Stomach (tissue), 8 donors: ENCODE measurements at regions not wholly inside any gene's neighbourhood (a gene's known extent, or its start where the extent isn't known, plus 50 kb on each side); places are given as distances from the start of the nearest gene placed in this dataset.

Experiments used
- DNase-seq, 2 donors: peaks; one replicate each; pipeline versions ENCODE4 v3.0.0 to v3.0.0-alpha.2; 2013 to 2019
- H3K27ac ChIP-seq, 5 donors: fragments of 200-600 bp in 4 of 5; sonication (generic) in 4 of 5; one replicate each; pipeline ENCODE4 v1.5.1; 2013 to 2019; ENCODE audit warnings: mild to moderate bottlenecking in 1 of 5, moderate library complexity in 1 of 5
- H3K27me3 ChIP-seq, 3 donors: fragments of 200-600 bp; sonication (generic); one replicate each; pipeline ENCODE4 v1.5.1; 2017 to 2019; ENCODE audit warnings: mixed run types in 1 of 3
- H3K36me3 ChIP-seq, 4 donors: fragments of 200-600 bp; sonication (generic); 1 replicate in 3 of 4; 2 replicates in 1 of 4; pipeline ENCODE4 v1.5.1; 2016 to 2019
- H3K4me1 ChIP-seq, 4 donors: fragments of 200-600 bp; sonication (generic); one replicate each; pipeline ENCODE4 v1.5.1; 2016 to 2019
- H3K4me3 ChIP-seq, 4 donors: fragments of 200-600 bp; sonication (generic) in 3 of 4; one replicate each; pipeline ENCODE4 v1.5.1; 2016 to 2019; ENCODE audit warnings: mild to moderate bottlenecking in 1 of 4
- H3K9me3 ChIP-seq, 4 donors: fragments of 200-600 bp; sonication (generic); one replicate each; pipeline ENCODE4 v1.5.1; 2016 to 2019
- EP300 ChIP-seq: sonication (generic); formaldehyde crosslinking; IDR thresholded peaks from one replicate; pipeline ENCODE4 v1.6.1; 2017; ENCODE audit warnings: antibody characterized with exemption
- POLR2A ChIP-seq, 4 donors: fragments of 450-650 bp; IDR thresholded peaks; one replicate each; pipeline ENCODE4 v1.6.1; 2016; ENCODE audit warnings: antibody characterized with exemption in 4 of 4, control low read depth in 2 of 4, mild to moderate bottlenecking in 1 of 4, moderate library complexity in 1 of 4
- POLR2AphosphoS5 ChIP-seq, 3 donors: sonication (generic); formaldehyde crosslinking; IDR thresholded peaks; one replicate each; pipeline ENCODE4 v1.6.1; 2016; ENCODE audit warnings: antibody characterized with exemption in 3 of 3
- WGBS, 5 donors: extraction: QIAGEN DNeasy Blood & Tissue Kit in 3 of 5; methylation state at CpG; one replicate each; pipeline versions ENCODE4 v1.1.5 to v1.1.7; 2013 to 2018; 5-methylcytosine and 5-hydroxymethylcytosine counted together
- intact Hi-C: fragments of 100-400 bp; cut with DNase I; formaldehyde crosslinking; loops from one replicate; pipeline ENCODE4 v1.15.1; 2023; ENCODE audit warnings: low total_unique reads
- TF ChIP-seq, protein P1 (sequence below), 7 experiments: fragments of 450-650 bp in 4 of 7; fragments of 200-600 bp in 3 of 7; sonication (generic) in 3 of 7; IDR thresholded peaks; one replicate each; pipeline ENCODE4 v1.5.1; 2016 to 2019; ENCODE audit warnings: antibody characterized with exemption in 7 of 7, control low read depth in 2 of 7, mild to moderate bottlenecking in 1 of 7
- donor health status: healthy with polysubstance abuse.
- donor health status: Bipolar disorder and iron deficiency.
- donor health status: healthy.

DNA sequence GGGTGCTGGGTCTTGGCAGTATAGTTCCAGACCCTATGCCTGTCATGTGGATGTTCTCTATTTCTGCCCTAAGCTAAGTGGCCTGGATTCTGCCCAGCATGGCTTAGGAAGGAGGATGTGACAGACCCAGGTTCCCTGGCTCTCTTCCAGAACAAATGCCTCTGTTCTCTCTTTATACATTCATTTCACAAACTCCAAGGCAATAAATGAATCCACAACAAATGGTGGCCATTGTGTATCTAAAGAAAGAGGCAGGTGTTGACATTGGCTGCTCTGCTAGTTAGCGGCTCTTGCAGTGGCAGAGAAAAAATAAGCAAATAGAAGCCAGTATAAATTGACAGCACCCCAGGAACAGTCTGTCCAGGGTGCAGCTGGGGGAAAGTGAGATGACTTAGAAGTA lies 298.6 kb downstream of the SUCLG1 start:
- intact Hi-C loops = no loop called here
- WGBS, 5 donors = 23 to 63% (median 38%) methylated on average over 1 of the region's 1 CpG
- Histone ChIP-seq H3K4me3 (no peak overlapping the region), H3K27ac (no peak overlapping the region), H3K36me3 (no peaks in the 10 kb centered on the region), H3K9me3 (no peaks in the 10 kb centered on the region), H3K27me3 (no peaks in the 10 kb centered on the region), H3K4me1 (no peaks in the 10 kb centered on the region)
- no peak for TF ChIP-seq POLR2A (IDR thresholded peaks at IDR 0.05)
- TF ChIP-seq, protein P1, sequence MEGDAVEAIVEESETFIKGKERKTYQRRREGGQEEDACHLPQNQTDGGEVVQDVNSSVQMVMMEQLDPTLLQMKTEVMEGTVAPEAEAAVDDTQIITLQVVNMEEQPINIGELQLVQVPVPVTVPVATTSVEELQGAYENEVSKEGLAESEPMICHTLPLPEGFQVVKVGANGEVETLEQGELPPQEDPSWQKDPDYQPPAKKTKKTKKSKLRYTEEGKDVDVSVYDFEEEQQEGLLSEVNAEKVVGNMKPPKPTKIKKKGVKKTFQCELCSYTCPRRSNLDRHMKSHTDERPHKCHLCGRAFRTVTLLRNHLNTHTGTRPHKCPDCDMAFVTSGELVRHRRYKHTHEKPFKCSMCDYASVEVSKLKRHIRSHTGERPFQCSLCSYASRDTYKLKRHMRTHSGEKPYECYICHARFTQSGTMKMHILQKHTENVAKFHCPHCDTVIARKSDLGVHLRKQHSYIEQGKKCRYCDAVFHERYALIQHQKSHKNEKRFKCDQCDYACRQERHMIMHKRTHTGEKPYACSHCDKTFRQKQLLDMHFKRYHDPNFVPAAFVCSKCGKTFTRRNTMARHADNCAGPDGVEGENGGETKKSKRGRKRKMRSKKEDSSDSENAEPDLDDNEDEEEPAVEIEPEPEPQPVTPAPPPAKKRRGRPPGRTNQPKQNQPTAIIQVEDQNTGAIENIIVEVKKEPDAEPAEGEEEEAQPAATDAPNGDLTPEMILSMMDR (IDR thresholded peaks at IDR 0.05) = no peak
- TF ChIP-seq EP300 = no peak
- TF ChIP-seq POLR2AphosphoS5 (IDR thresholded peaks at IDR 0.05) = no peak
- peak in 1 of 2 donors; percentile 4 for DNase-seq

DNA sequence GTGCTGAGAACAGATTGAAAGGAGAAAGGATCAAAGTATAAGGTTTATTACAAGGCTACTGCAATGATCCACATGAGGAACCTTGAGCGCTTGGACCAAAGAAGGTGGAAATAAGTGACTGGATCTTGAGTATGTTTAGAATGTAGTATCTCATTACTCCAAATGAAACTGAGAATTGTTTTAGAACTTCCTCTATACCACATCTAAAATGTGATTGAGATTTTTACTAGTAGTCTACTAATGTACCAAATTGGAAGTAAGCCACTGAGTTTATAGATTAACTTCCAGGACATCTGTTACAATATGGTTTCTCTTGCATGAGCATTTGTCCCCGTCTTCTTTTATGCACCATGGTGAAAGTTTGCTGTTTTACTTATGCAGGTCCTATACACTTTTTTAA lies 300.5 kb downstream of the SUCLG1 start:
- no peak for TF ChIP-seq EP300
- TF ChIP-seq, protein P1 (IDR thresholded peaks at IDR 0.05) = no peak
- TF ChIP-seq POLR2AphosphoS5 (IDR thresholded peaks at IDR 0.05) = no peak
- no peak for TF ChIP-seq POLR2A (IDR thresholded peaks at IDR 0.05)
- Histone ChIP-seq H3K4me3 (no peak overlapping the region), H3K36me3 (no peaks in the 10 kb centered on the region), H3K27me3 (no peaks in the 10 kb centered on the region), H3K9me3 (no peaks in the 10 kb centered on the region), H3K27ac (no peak overlapping the region), H3K4me1 (no peaks in the 10 kb centered on the region)
- 78 to 93% (median 87%) methylated on average over 2 of the region's 2 CpGs for WGBS, 5 donors
- DNase-seq = no peak
- intact Hi-C loops = no loop called here

DNA sequence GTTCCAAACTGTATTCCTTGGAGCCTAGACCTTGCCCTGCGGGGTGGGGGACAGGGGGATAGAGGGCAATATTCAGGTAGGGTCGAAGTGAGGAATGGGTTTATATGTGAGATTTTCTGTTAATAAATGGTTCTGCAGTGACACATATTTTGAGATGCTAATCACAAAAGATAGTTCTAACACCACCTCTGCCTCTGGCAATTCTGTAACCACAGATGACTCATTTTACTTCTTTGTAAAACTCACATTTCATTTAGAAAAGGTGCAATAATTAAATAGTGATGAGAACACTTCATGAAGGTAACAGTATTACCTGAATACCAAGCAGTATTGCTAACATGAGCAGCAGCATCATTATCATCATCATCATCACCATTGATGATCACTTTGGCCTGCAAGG lies 306.6 kb downstream of the SUCLG1 start:
- no peaks in the 10 kb centered on the region for H3K9me3 ChIP-seq
- H3K27me3 ChIP-seq = no peaks in the 10 kb centered on the region
- H3K27ac ChIP-seq = no peak overlapping the region
- H3K4me1 ChIP-seq = no peaks in the 10 kb centered on the region
- no peaks in the 10 kb centered on the region for H3K36me3 ChIP-seq
- intact Hi-C loops = no loop called here
- no peak for DNase-seq
- 58 to 82% (median 66%) methylated on average over 2 of the region's 2 CpGs for WGBS, 5 donors
- TF ChIP-seq POLR2A (IDR thresholded peaks at IDR 0.05) (no peak), EP300 (no peak), POLR2AphosphoS5 (IDR thresholded peaks at IDR 0.05) (no peak)
- TF ChIP-seq, protein P1 (IDR thresholded peaks at IDR 0.05) = no peak
- H3K4me3 ChIP-seq = no peak overlapping the region

DNA sequence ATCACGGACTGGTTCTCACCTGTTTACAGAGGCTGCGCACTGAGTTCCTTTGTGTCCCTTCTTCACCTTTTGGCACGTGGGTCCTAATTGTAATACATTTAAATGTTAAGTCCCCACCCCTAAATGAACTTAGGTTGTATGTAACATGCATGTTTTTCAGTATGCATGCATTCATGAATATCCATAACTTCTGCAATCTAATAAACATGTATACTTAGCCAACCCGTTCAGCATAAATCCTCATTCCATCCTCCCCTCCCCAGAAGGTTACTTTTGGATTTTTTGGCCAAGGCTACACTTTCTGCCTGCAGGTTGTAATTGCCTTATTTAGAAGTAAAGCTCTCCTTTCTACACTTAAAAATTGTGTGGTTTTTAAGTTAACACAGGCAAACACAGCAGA lies 314.7 kb downstream of the SUCLG1 start:
- Histone ChIP-seq H3K27ac (no peak overlapping the region), H3K27me3 (no peaks in the 10 kb centered on the region), H3K9me3 (no peaks in the 10 kb centered on the region), H3K4me3 (no peak overlapping the region), H3K36me3 (no peaks in the 10 kb centered on the region), H3K4me1 (no peaks in the 10 kb centered on the region)
- no peak for DNase-seq
- no peak for TF ChIP-seq POLR2A (IDR thresholded peaks at IDR 0.05)
- TF ChIP-seq, protein P1 (IDR thresholded peaks at IDR 0.05) = no peak
- intact Hi-C loops = no loop called here
- WGBS, 5 donors = 74 to 77% (median 75%) methylated on average over 4 of the region's 4 CpGs
